AG04449 (cell line): ENCODE measurements at regions not wholly inside any gene's neighbourhood (a gene's known extent, or its start where the extent isn't known, plus 50 kb on each side); places are given as distances from the start of the nearest gene placed in this dataset.

Experiments used
- CTCF ChIA-PET: fragments of 350-600 bp; formaldehyde crosslinking; extraction: SDS; loops from one replicate; lab custom pipeline; 2021; ENCODE audit warnings: antibody characterized with exemption; lab: Yijun Ruan, JAX
- POLR2A ChIA-PET: fragments of 400-600, 350-600 bp; formaldehyde crosslinking; extraction: SDS; loops from one replicate; lab custom pipeline; 2020; ENCODE audit warnings: antibody characterized with exemption, inconsistent platforms; lab: Yijun Ruan, JAX
- DNase-seq: peaks from one replicate; pipeline ENCODE4 v3.0.0-alpha.2; 2010; ENCODE audit warnings: low read depth, low spot score
- H3K4me3 ChIP-seq: 2 replicates; pipeline ENCODE4 v1.5.1; 2011; ENCODE audit warnings: low read depth, mild to moderate bottlenecking, control low read depth, low read length
- CTCF ChIP-seq: IDR thresholded peaks from one replicate; pipeline ENCODE4 v1.5.1; 2011; ENCODE audit warnings: mild to moderate bottlenecking, moderate library complexity, low read length, control low read depth, inconsistent platforms; ENCODE audit not compliant: insufficient read depth; ENCODE audit errors: missing control alignments

- no peak for TF ChIP-seq CTCF
- DNase-seq = peak; percentile 92
- ChIA-PET POLR2A (no interaction called here), CTCF (no interaction called here)
- H3K4me3 ChIP-seq = no peak overlapping the region
These were observed 177.6 kb upstream of the SEMA3A start for GRCh38 chr7:84372155-84372621.

GRCh38 chr7:84370114-84370513, 175.5 kb upstream of the SEMA3A start:
- no peak for DNase-seq
- TF ChIP-seq CTCF = no peak
- CTCF ChIA-PET = no interaction called here
- no peak overlapping the region for H3K4me3 ChIP-seq
- POLR2A ChIA-PET = no interaction called here

- DNase-seq = no peak
- H3K4me3 ChIP-seq = no peak overlapping the region
- CTCF ChIA-PET = no interaction called here
- POLR2A ChIA-PET = no interaction called here
- TF ChIP-seq CTCF = no peak
These were observed 173.5 kb upstream of the SEMA3A start for GRCh38 chr7:84368122-84368521.

GRCh38 chr7:84364708-84365107, 170.1 kb upstream of the SEMA3A start:
- no peak overlapping the region for H3K4me3 ChIP-seq
- ChIA-PET POLR2A (no interaction called here), CTCF (no interaction called here)
- no peak for TF ChIP-seq CTCF
- DNase-seq = no peak

- no peak for DNase-seq
- TF ChIP-seq CTCF = no peak
These were observed 169.2 kb upstream of the SEMA3A start for GRCh38 chr7:84363741-84364140.

GRCh38 chr7:84362828-84363227, 168.2 kb upstream of the SEMA3A start:
- no peak overlapping the region for H3K4me3 ChIP-seq
- DNase-seq = no peak
- TF ChIP-seq CTCF = no peak
- CTCF ChIA-PET = no interaction called here
- POLR2A ChIA-PET = no interaction called here

More at GRCh38 chr7:84363741-84364140, 169.2 kb upstream of the SEMA3A start:
- no peak overlapping the region for H3K4me3 ChIP-seq
- ChIA-PET CTCF (no interaction called here), POLR2A (no interaction called here)

- DNase-seq = no peak
- no peak overlapping the region for H3K4me3 ChIP-seq
- TF ChIP-seq CTCF = no peak
- ChIA-PET POLR2A (no interaction called here), CTCF (no interaction called here)
These were observed 167.8 kb upstream of the SEMA3A start for GRCh38 chr7:84362360-84362759.
